HK-2 (cell line): ENCODE measurements at regions not wholly inside any gene's neighbourhood (a gene's known extent, or its start where the extent isn't known, plus 50 kb on each side); places are given as distances from the start of the nearest gene placed in this dataset.

Source experiments
- DNase-seq: peaks from one replicate; pipeline ENCODE4 v3.0.0-alpha.2; 2018; ENCODE audit not compliant: unreplicated experiment

- no peak for DNase-seq
Observed at GRCh38 chr7:91323626-91324158, 59.5 kb downstream of the FZD1 start.

GRCh38 chr7:91324663-91325062 lies 60.4 kb downstream of the FZD1 start:
- DNase-seq = no peak

- DNase-seq = no peak
Observed at GRCh38 chr7:91325726-91326125, 61.5 kb downstream of the FZD1 start.

GRCh38 chr7:91326516-91327199 lies 62.4 kb downstream of the FZD1 start:
- no peak for DNase-seq

GRCh38 chr7:91327346-91327745 lies 63.1 kb downstream of the FZD1 start:
- no peak for DNase-seq

GRCh38 chr7:91329571-91329970 lies 65.3 kb downstream of the FZD1 start:
- no peak for DNase-seq

GRCh38 chr7:91330191-91330808 lies 66.1 kb downstream of the FZD1 start:
- no peak for DNase-seq

- no peak for DNase-seq
Observed at GRCh38 chr7:91330866-91331265, 66.6 kb downstream of the FZD1 start.

- DNase-seq = no peak
Observed at GRCh38 chr7:91336106-91336505, 71.9 kb downstream of the FZD1 start.

- DNase-seq = no peak
Observed at GRCh38 chr7:91338226-91339020, 74.2 kb downstream of the FZD1 start.

GRCh38 chr7:91342346-91342745 lies 78.1 kb downstream of the FZD1 start:
- DNase-seq = no peak

GRCh38 chr7:91343420-91343960 lies 79.3 kb downstream of the FZD1 start:
- no peak for DNase-seq

- no peak for DNase-seq
Observed at GRCh38 chr7:91343996-91344629, 79.9 kb downstream of the FZD1 start.

GRCh38 chr7:91344911-91345310 lies 80.7 kb downstream of the FZD1 start:
- DNase-seq = no peak

GRCh38 chr7:91345449-91345848 lies 81.2 kb downstream of the FZD1 start:
- DNase-seq = no peak

GRCh38 chr7:91346426-91346825 lies 82.2 kb downstream of the FZD1 start:
- no peak for DNase-seq

GRCh38 chr7:91347290-91347689 lies 83.1 kb downstream of the FZD1 start:
- DNase-seq = no peak

GRCh38 chr7:91348711-91349110 lies 84.5 kb downstream of the FZD1 start:
- no peak for DNase-seq

GRCh38 chr7:91351374-91351773 lies 87.1 kb downstream of the FZD1 start:
- no peak for DNase-seq

GRCh38 chr7:91352091-91352490 lies 87.9 kb downstream of the FZD1 start:
- DNase-seq = no peak

GRCh38 chr7:91353848-91354247 lies 89.6 kb downstream of the FZD1 start:
- no peak for DNase-seq
